GM20000 (cell line): ENCODE measurements at regions not wholly inside any gene's neighbourhood (a gene's known extent, or its start where the extent isn't known, plus 50 kb on each side); places are given as distances from the start of the nearest gene placed in this dataset.

ENCODE experiments used
- DNase-seq: peaks from one replicate; pipeline ENCODE4 v3.0.0; 2012; ENCODE audit warnings: low spot score
- CTCF ChIP-seq: IDR thresholded peaks from 2 replicates; pipeline ENCODE4 v1.5.1; 2012; ENCODE audit warnings: mild to moderate bottlenecking, control low read depth; ENCODE audit errors: extremely low read depth, missing control alignments

- DNase-seq: no peak
- no peak for TF ChIP-seq CTCF
These were observed 145.6 kb downstream of the NDUFA10 start for GRCh38 chr2:239879423-239880084.

DNA sequence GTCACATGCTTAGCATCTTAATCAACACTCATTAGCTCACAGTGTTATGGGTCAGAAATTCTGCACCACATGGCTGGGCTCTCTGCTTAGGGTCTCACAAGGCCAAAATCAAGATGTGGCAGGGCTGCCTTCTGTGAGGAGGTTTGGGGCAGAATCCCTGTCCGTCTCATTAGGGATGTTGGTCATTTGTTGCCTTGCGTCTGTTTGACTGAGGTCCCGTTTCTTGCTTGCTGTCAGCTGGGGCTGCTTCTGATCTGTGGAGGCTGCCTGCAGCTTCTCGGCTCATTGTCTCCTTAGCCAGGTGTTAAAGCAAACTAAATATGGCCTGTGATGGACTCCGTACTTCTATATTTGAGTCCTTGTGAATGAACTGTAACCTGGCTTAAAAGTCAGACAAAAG, 146.5 kb downstream of the NDUFA10 start:
- DNase-seq: no peak
- no peak for TF ChIP-seq CTCF

GRCh38 chr2:239876948-239877289, 148.2 kb downstream of the NDUFA10 start:
- no peak for TF ChIP-seq CTCF
- no peak for DNase-seq

DNA sequence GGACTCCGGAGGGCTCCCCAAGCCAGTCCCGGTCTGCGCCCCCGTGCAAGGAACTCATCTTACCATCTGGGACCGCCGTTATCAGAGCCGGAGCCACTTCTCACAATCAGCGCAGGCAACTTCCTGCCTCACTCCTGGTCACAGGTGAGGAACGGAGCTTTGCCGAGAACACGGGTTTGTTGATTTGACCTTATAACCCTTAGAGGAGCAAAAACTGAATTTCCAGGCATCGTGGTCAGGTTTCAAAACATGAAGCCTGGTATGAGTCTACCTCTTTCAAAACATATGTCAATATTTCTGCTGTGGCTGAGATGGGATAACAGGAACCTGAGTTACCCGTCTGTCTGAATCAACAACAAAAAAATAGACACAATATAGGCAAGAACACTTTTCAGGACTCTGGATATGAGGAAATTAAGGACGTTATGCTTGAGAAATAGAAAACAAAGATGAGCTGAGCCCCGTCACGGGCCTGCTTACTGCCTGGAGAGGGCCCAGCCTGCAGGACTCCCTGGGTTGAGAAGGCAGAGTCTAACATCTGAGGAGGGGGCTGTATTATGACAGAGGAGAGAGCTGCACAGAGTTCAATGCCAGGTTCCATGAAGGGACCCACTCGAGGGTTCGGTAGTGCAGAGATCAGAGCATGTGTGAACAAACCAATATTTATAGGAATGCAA, 148.7 kb downstream of the NDUFA10 start:
- no peak for DNase-seq
- no peak for TF ChIP-seq CTCF

- DNase-seq: no peak
- TF ChIP-seq CTCF: no peak
These were observed 150.3 kb downstream of the NDUFA10 start for GRCh38 chr2:239874636-239875356.

DNA sequence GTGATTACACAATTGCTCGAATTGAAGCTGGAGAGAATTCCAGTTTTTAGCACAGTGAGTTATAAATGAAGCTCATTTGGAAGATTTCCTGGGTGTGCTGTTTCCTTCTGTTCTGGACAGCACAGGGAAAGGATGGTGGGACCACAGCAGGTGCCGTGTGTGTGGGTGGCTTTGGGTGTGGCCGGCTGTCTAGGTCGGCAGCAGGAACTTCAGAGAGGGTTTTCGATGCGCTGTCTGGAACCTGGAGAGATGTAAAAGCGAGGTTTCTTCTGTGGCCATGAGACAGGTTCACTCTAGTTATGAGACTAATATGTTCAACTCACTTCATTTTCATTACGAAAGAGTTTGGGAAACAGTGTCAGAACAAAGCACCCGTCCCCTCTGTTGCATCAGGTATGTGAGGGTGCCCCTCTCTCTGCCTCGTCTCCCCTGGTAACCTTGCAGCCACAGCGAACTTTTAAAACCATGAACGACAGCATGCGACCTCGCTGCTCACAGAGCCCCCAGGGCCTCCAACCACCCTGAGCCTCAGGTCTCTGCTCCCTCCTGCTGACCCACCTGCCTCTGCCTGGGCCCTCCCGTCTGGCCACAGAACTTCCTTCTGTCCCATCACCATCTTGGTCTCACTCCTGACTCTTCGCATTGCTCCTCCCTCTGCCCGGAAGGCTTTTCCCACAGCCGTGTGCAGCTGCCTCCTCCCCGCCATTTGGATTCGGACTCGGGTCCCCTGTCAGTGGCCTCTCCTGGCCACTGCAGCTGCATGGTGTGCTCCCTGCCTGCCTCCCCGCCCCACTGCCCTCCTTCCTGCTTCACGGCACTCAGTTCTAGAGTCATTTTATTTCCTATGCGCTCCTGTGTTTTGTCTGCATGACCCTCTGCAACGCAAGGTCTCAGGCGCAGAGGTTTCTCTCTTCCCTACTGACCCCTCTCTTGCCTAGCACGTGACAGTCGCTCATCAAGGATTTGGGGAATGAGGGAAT, 151.2 kb downstream of the NDUFA10 start:
- no peak for TF ChIP-seq CTCF
- no peak for DNase-seq
